GM12878 (cell line): ENCODE measurements at regions not wholly inside any gene's neighbourhood (a gene's known extent, or its start where the extent isn't known, plus 50 kb on each side); places are given as distances from the start of the nearest gene placed in this dataset.

Experiments used
- ATAC-seq: fragments of 200-7000 bp; cut with Tn5 transposase; 3 replicates; pipeline ENCODE4 v1.9.1; 2020; ENCODE audit warnings: mild to moderate bottlenecking, moderate library complexity
- BruUV-seq: library from RNA; stranded (reverse); fragments of 400-500 nt; replicated peaks from 2 replicates; lab custom pipeline; 2021; lab: Mats Ljungman, UMichigan
- CTCF ChIA-PET: fragments of 300-600 bp; sonication (Branson Sonifier 250); formaldehyde crosslinking; extraction: SDS; loops from one replicate; lab custom pipeline; 2021; ENCODE audit warnings: inconsistent platforms; lab: Yijun Ruan, JAX
- POLR2A ChIA-PET: fragments of 350-600 bp; formaldehyde crosslinking; extraction: SDS; loops from one replicate; lab custom pipeline; 2021; ENCODE audit warnings: inconsistent platforms; lab: Charles Lee
- RAD21 ChIA-PET: fragments of 300-600 bp; sonication (Branson Sonifier 250); formaldehyde crosslinking; loops from one replicate; lab custom pipeline; 2023; ENCODE audit warnings: antibody characterized with exemption; ENCODE audit not compliant: unreplicated experiment; lab: Charles Lee
- SMC1A ChIA-PET: fragments of 300-600 bp; sonication (Branson Sonifier 250); formaldehyde crosslinking; loops from one replicate; lab custom pipeline; 2023; ENCODE audit not compliant: unreplicated experiment, uncharacterized antibody; lab: Charles Lee
- DNase-seq: peaks from one replicate; pipeline ENCODE4 v3.0.0-alpha.2; 2011; ENCODE audit warnings: low read depth, low spot score
- FAIRE-seq: peaks from 3 replicates; lab custom pipeline; 2011; peaks lifted over from hg19 to GRCh38; lab: Jason Lieb, UNC
- H2AFZ ChIP-seq: 2 replicates; pipeline ENCODE4 v1.6.0; 2011; ENCODE audit warnings: low read depth, low read length, control low read depth; ENCODE audit not compliant: control insufficient read depth
- H3K27ac ChIP-seq: 2 replicates; pipeline ENCODE4 v1.5.1; 2011; ENCODE audit warnings: control low read depth; ENCODE audit not compliant: control insufficient read depth, insufficient read depth
- H3K27me3 ChIP-seq, 2 experiments: replicated peaks in 1 of 2; 2 replicates each; pipeline versions ENCODE4 v1.6.0 to v1.6.1; 2011; ENCODE audit warnings: low read length in 1 of 2; ENCODE audit not compliant: control insufficient read depth in 2 of 2, insufficient read depth in 2 of 2
- H3K36me3 ChIP-seq, 2 experiments: 2 replicates each; pipeline ENCODE4 v1.5.1; 2011; ENCODE audit warnings: low read length in 1 of 2; ENCODE audit not compliant: control insufficient read depth in 2 of 2, insufficient read depth in 2 of 2
- H3K4me1 ChIP-seq: 2 replicates; pipeline ENCODE4 v1.6.1; 2011; ENCODE audit warnings: mild to moderate bottlenecking, low read length, moderate library complexity, mixed read lengths; ENCODE audit not compliant: control insufficient read depth, insufficient read depth
- H3K4me2 ChIP-seq: 2 replicates; pipeline ENCODE4 v1.6.0; 2011; ENCODE audit warnings: control low read depth; ENCODE audit not compliant: control insufficient read depth, insufficient read depth
- H3K4me3 ChIP-seq: fragments of 200-600 bp; sonication (generic); 2 replicates; pipeline ENCODE4 v1.5.1; 2016
- H3K79me2 ChIP-seq: 2 replicates; pipeline ENCODE4 v1.6.0; 2011; ENCODE audit warnings: low read length; ENCODE audit not compliant: control insufficient read depth, insufficient read depth
- H3K9ac ChIP-seq: 2 replicates; pipeline ENCODE4 v1.8.0; 2011; ENCODE audit warnings: low read length, control low read depth, mixed read lengths; ENCODE audit not compliant: control insufficient read depth, insufficient read depth
- H3K9me3 ChIP-seq: replicated peaks from 3 replicates; pipeline ENCODE4 v1.5.1; 2011; ENCODE audit warnings: mild to moderate bottlenecking, low read length; ENCODE audit not compliant: control insufficient read depth, insufficient read depth
- H4K20me1 ChIP-seq: 2 replicates; pipeline ENCODE4 v1.6.0; 2011; ENCODE audit not compliant: control insufficient read depth, insufficient read depth
- HDAC6 ChIP-seq: fragments of 200-600 bp; sonication (generic); IDR thresholded peaks from one replicate; pipeline ENCODE4 v1.8.0; 2017; ENCODE audit warnings: antibody characterized with exemption; ENCODE audit not compliant: unreplicated experiment
- NBN ChIP-seq: fragments of 450-650 bp; IDR thresholded peaks from 2 replicates; pipeline ENCODE4 v1.6.1; 2016
- WGBS: methylation state at CpG from one replicate; pipeline ENCODE4 v1.1.6; 2016; ENCODE audit warnings: low lambda C conversion rate; ENCODE audit not compliant: insufficient replicate concordance, insufficient coverage; ENCODE audit errors: missing lambda C conversion rate; 5-methylcytosine and 5-hydroxymethylcytosine counted together
- in situ Hi-C: fragments of 300-500 bp; cut with MboI; formaldehyde crosslinking; loops from 9 replicates; pipeline ENCODE4 v1.14.3; 2018; ENCODE audit warnings: mixed read lengths
- intact Hi-C: fragments of 100-400 bp; cut with micrococcal nuclease; formaldehyde crosslinking; loops from one replicate; pipeline ENCODE4 v1.14.2; 2022; ENCODE audit not compliant: unreplicated experiment
- TF ChIP-seq, protein P1 (sequence below): fragments of 450-650 bp; IDR thresholded peaks from 2 replicates; pipeline ENCODE4 v1.6.1; 2017; ENCODE audit warnings: low read depth, mild to moderate bottlenecking, moderate library complexity

DNA sequence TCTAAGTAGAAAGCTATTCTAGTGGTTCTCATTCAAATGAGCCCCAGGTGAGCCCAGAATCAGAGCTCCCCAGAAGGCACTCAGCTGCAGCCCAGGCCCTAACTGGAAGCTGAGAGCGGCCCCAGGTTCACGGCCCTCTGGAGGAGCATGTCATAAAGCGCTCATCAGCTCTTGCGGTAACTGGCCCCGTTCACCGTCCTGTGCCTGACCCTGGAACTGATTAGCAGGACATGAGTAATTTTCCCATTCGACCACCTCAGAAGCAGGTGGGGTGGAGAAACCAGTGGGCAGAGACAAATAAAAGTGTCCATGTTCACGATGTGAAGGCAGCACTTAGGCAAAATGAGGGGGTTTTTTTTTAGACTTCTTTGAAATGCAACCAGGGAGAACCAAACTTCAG, 136.1 kb upstream of the LYZL2 start:
- intact Hi-C loops (no loop called here), in situ Hi-C loops (no loop called here)
- WGBS: 36% methylated on average over 8 of the region's 8 CpGs
- no TSS peak for BruUV-seq
- no peak overlapping the region for H3K4me2 ChIP-seq
- no peaks in the 10 kb centered on the region for H3K79me2 ChIP-seq
- no peak for TF ChIP-seq NBN
- no peak for TF ChIP-seq HDAC6
- TF ChIP-seq, all 136 proteins: peak for 0
- Histone ChIP-seq H3K27me3 (no peaks in the 10 kb centered on the region), H3K4me1 (0 out of 2 replicates have a peak, but pooled peaks cover 5% of the 10 kb centered on the region), H3K9ac (no peak overlapping the region), H4K20me1 (no peaks in the 10 kb centered on the region), H3K36me3 (no peaks in the 10 kb centered on the region), H3K4me3 (no peak overlapping the region), H3K27ac (no peak overlapping the region), H2AFZ (no peak overlapping the region), H3K9me3 (peaks cover 10% of the 10 kb centered on the region; the same call in 2 of the 3 replicates)
- SMC1A ChIA-PET: no interaction called here
- no peak for FAIRE-seq
- ATAC-seq: no peak
- no peak for DNase-seq
- CTCF ChIA-PET: interaction anchor here (1.6 to 1.7 kb wide), 2 partner anchors 14 to 17 kb away, joined by 4 to 5 read pairs; no protein-coding TSS in a partner anchor
- RAD21 ChIA-PET: interaction anchor here (1.1 kb wide), 1 partner anchor 13 kb away, joined by 3 read pairs; no protein-coding TSS in a partner anchor
- POLR2A ChIA-PET: interaction anchor here (0.9 kb wide), 1 partner anchor 42 kb away, joined by 3 read pairs; no protein-coding TSS in a partner anchor

DNA sequence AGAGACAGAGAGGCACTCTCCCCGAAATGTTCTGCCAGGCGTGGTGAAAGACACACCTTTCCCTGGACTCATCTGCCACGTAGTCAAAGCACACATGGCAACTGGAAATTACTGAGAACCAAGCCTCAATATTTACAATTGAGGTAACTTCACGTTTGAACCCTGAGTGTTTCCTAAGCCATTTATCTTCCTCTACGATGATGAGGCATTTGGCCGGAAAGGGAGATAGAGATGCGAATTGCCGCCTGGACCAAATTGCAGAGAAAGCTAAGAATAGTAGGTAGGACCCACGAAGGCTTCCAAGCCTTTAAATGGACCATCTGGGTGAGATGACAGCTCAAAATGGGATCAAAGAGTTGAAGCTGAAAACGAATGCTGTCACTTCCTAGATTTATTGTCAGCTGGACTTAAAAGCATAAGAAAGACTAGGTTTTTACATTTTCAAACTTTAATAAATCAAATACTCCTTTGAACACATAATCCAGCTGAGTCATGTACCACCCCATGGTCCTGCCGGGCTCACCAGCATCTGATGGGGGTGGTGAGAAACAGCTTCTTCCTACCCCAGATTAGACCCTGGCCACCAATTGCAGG, 135.6 kb upstream of the LYZL2 start:
- TF ChIP-seq, protein P1, sequence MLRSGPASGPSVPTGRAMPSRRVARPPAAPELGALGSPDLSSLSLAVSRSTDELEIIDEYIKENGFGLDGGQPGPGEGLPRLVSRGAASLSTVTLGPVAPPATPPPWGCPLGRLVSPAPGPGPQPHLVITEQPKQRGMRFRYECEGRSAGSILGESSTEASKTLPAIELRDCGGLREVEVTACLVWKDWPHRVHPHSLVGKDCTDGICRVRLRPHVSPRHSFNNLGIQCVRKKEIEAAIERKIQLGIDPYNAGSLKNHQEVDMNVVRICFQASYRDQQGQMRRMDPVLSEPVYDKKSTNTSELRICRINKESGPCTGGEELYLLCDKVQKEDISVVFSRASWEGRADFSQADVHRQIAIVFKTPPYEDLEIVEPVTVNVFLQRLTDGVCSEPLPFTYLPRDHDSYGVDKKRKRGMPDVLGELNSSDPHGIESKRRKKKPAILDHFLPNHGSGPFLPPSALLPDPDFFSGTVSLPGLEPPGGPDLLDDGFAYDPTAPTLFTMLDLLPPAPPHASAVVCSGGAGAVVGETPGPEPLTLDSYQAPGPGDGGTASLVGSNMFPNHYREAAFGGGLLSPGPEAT: no peak
- no peak for DNase-seq
- intact Hi-C loops (no loop called here), in situ Hi-C loops (no loop called here)
- RAD21 ChIA-PET: interaction anchor here (1.1 kb wide), 1 partner anchor 13 kb away, joined by 3 read pairs; no protein-coding TSS in a partner anchor
- POLR2A ChIA-PET: interaction anchor here (0.6 to 0.9 kb wide), 2 partner anchors 42 to 318 kb away, joined by 3 read pairs; no protein-coding TSS in a partner anchor
- 58% methylated on average over 11 of the region's 11 CpGs for WGBS
- no peak overlapping the region for H3K4me2 ChIP-seq
- peaks cover 8% of the 10 kb centered on the region; the same call in 2 of the 3 replicates for H3K9me3 ChIP-seq
- no peaks in the 10 kb centered on the region for H3K27me3 ChIP-seq
- no peaks in the 10 kb centered on the region for H4K20me1 ChIP-seq
- H3K4me3 ChIP-seq: no peak overlapping the region
- H3K27ac ChIP-seq: no peak overlapping the region
- no peak for ATAC-seq
- BruUV-seq: no TSS peak
- H3K4me1 ChIP-seq: 0 out of 2 replicates have a peak, but pooled peaks cover 5% of the 10 kb centered on the region
- no peak overlapping the region; the same call in 1 of the 2 replicates for H2AFZ ChIP-seq
- FAIRE-seq: peak; percentile 59
- H3K79me2 ChIP-seq: no peaks in the 10 kb centered on the region
- SMC1A ChIA-PET: interaction anchor here (0.7 kb wide), 1 partner anchor 67 kb away, joined by 3 read pairs; no protein-coding TSS in a partner anchor
- no peak overlapping the region for H3K9ac ChIP-seq
- H3K36me3 ChIP-seq: no peaks in the 10 kb centered on the region
- CTCF ChIA-PET: interaction anchor here (1.1 to 1.7 kb wide), 3 partner anchors 13 to 17 kb away, joined by 4 to 5 read pairs (median 4); no protein-coding TSS in a partner anchor
